Heart left ventricle (tissue), 16 donors: ENCODE measurements at regions not wholly inside any gene's neighbourhood (a gene's known extent, or its start where the extent isn't known, plus 50 kb on each side); places are given as distances from the start of the nearest gene placed in this dataset.

Experiments used
- ATAC-seq, 4 donors: fragments of 200-7000 bp; cut with Tn5 transposase; one replicate each; pipeline ENCODE4 v1.9.1; 2020 to 2022; ENCODE audit warnings: moderate library complexity in 4 of 4, mild to moderate bottlenecking in 3 of 4, moderate number of reproducible peaks in 1 of 4
- DNase-seq, 5 donors: peaks; one replicate each; pipeline ENCODE4 v3.0.0-alpha.2; 2020
- H3K27ac ChIP-seq, 12 donors: fragments of 200-600 bp; sonication (generic) in 4 of 12; one replicate each; pipeline versions ENCODE4 v1.5.0 to v1.8.0; 2016 to 2022; ENCODE audit warnings: mild to moderate bottlenecking in 2 of 12
- H3K27me3 ChIP-seq, 9 donors: fragments of 200-600 bp; sonication (generic) in 2 of 9; one replicate each; pipeline versions ENCODE4 v1.5.1 to v1.8.0; 2016 to 2022; ENCODE audit warnings: mild to moderate bottlenecking in 3 of 9
- H3K36me3 ChIP-seq, 9 donors: fragments of 200-600 bp; sonication (generic) in 2 of 9; one replicate each; pipeline versions ENCODE4 v1.5.0 to v1.8.0; 2018 to 2022; ENCODE audit warnings: mild to moderate bottlenecking in 2 of 9
- H3K4me1 ChIP-seq, 12 donors: fragments of 200-600 bp; sonication (generic) in 4 of 12; one replicate each; pipeline versions ENCODE4 v1.5.0 to v1.8.0; 2016 to 2022; ENCODE audit warnings: mild to moderate bottlenecking in 3 of 12
- H3K4me3 ChIP-seq, 12 donors: fragments of 200-600 bp; sonication (generic) in 4 of 12; one replicate each; pipeline versions ENCODE4 v1.5.0 to v1.8.0; 2017 to 2022; ENCODE audit warnings: mild to moderate bottlenecking in 9 of 12, moderate library complexity in 4 of 12
- H3K9me3 ChIP-seq, 12 donors: fragments of 200-600 bp; sonication (generic) in 4 of 12; one replicate each; pipeline versions ENCODE4 v1.5.0 to v1.8.0; 2016 to 2022; ENCODE audit warnings: mild to moderate bottlenecking in 1 of 12
- CTCF ChIP-seq, 12 donors: fragments of 200-600 bp; sonication (generic) in 4 of 12; IDR thresholded peaks; one replicate each; pipeline versions ENCODE4 v1.5.0 to v1.8.0; 2018 to 2022; ENCODE audit warnings: antibody characterized with exemption in 12 of 12, mild to moderate bottlenecking in 5 of 12
- POLR2A ChIP-seq, 2 donors: fragments of 450-650 bp; IDR thresholded peaks; one replicate each; pipeline ENCODE4 v1.6.1; 2017; ENCODE audit warnings: antibody characterized with exemption in 2 of 2, mild to moderate bottlenecking in 2 of 2, moderate library complexity in 2 of 2
- WGBS, 4 donors: extraction: QIAGEN DNeasy Blood & Tissue Kit in 2 of 4; methylation state at CpG; one replicate each; pipeline versions ENCODE4 v1.1.5 to v1.1.7; 2013 to 2018; 5-methylcytosine and 5-hydroxymethylcytosine counted together
- intact Hi-C, 10 donors: fragments of 100-400 bp; cut with DNase I; formaldehyde crosslinking; loops; one replicate each; pipeline versions ENCODE4 v1.11.1 to v1.14.2; 2022
- donor health status: ischemic (EF 13 %, LVEDD 7.1; RV severe dilation, severe dysfunction).
- donor health status: healthy with polysubstance abuse.
- donor health status: DM: no; HTN: yes; CAD: no.
- donor health status: DM: no; HTN: no; CAD: no.
- donor health status: ischemic (EF 25% LVEDD 6.9; RV normal size, moderate dysfunction).
- donor health status: ischemic (EF 25% LVEDD 5.7; RV mildly dilated, moderate dysfunction).
- donor health status: healthy.
- donor health status: DM: yes; HTN: yes; CAD: no.
- donor health status: ischemic (EF 35%, LVEDD 5.7; RV mildly dilated, moderate dysfunction).
- donor health status: nonischemic (EF 11% LVEDD 7.7; RV severe dilation, severe dysfunction).
- donor health status: DM: yes; HTN: yes; CAD: no.
- donor health status: PGD.
- donor health status: ischemic (EF 29% LVEDD 5.4; RV normal size, mild dysfunction).
- donor health status: nonischemic (EF 23%, LVEDD 6.1; RV moderate dilation, normal function).

DNA sequence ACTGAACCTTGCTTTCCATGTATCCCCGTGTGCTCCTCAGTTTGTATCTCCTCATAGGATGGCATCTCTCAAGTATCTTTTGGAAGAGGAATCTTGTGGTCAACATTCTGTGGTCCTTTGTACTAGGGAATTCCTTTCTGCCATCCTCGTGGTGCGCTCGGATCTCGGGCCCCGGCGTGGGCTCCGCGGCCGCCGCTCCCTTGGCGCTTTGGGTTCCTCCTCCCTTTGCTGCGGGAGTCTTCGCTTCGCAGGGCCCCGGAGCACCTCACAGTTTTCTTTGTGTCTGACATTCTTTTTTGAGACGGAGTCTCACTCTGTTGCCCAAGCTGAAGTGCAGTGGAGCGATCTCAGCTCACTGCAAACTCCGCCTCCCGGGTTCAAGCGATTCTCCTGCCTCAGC lies 264.7 kb downstream of the IRS2 start:
- Histone ChIP-seq H3K27me3 (peaks cover 0 to 2% (median 0%) of the 10 kb centered on the region in 9 donors), H3K27ac (no peak overlapping the region), H3K4me3 (no peak overlapping the region), H3K4me1 (no peaks in the 10 kb centered on the region), H3K36me3 (no peaks in the 10 kb centered on the region), H3K9me3 (no peaks in the 10 kb centered on the region)
- intact Hi-C loops: no loop called here
- DNase-seq: no peak
- WGBS, 4 donors: 96 to 97% (median 97%) methylated on average over 21 of the region's 21 CpGs
- no peak for ATAC-seq
- TF ChIP-seq POLR2A (IDR thresholded peaks at IDR 0.05): no peak

- ATAC-seq (no peak), DNase-seq (no peak)
- Histone ChIP-seq H3K36me3 (no peaks in the 10 kb centered on the region), H3K4me1 (no peaks in the 10 kb centered on the region), H3K27me3 (no peaks in the 10 kb centered on the region), H3K4me3 (no peak overlapping the region), H3K27ac (no peak overlapping the region), H3K9me3 (no peaks in the 10 kb centered on the region)
- TF ChIP-seq CTCF (IDR thresholded peaks at IDR 0.05): no peak
- TF ChIP-seq POLR2A (IDR thresholded peaks at IDR 0.05): no peak
- intact Hi-C loops: no loop called here
These were observed 268.9 kb downstream of the IRS2 start for GRCh38 chr13:109517517-109517916.

GRCh38 chr13:109516186-109516585 lies 270.2 kb downstream of the IRS2 start:
- Histone ChIP-seq H3K4me3 (no peak overlapping the region), H3K9me3 (no peaks in the 10 kb centered on the region), H3K27ac (no peak overlapping the region), H3K27me3 (no peaks in the 10 kb centered on the region), H3K4me1 (no peaks in the 10 kb centered on the region), H3K36me3 (no peaks in the 10 kb centered on the region)
- TF ChIP-seq CTCF (IDR thresholded peaks at IDR 0.05): no peak
- TF ChIP-seq POLR2A (IDR thresholded peaks at IDR 0.05): no peak
- 33 to 45% (median 39%) methylated on average over 4 of the region's 4 CpGs for WGBS, 4 donors
- DNase-seq: no peak
- intact Hi-C loops: no loop called here
- no peak for ATAC-seq

DNA sequence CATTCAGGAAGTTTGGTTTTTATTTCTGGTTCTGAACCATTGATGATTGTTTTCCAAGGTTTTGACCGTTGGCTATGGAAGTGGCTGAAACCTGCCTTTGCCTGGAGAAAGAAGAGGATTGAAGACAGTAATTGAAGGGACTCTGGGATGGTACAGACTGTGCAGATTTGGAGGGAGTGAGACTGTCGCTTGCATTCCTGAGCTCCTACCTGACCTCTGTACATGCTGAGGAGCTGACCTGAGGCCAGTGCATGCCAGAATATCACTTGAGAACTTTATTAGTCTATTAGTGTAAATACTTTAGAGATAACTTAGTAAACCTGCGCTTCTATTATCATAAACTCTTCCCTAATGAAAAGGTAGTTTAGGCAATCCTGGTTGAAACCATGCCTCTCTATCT lies 276.4 kb downstream of the IRS2 start:
- intact Hi-C loops: no loop called here
- no peak for TF ChIP-seq CTCF (IDR thresholded peaks at IDR 0.05)
- no peak for TF ChIP-seq POLR2A (IDR thresholded peaks at IDR 0.05)
- H3K4me1 ChIP-seq: no peaks in the 10 kb centered on the region
- no peak overlapping the region for H3K4me3 ChIP-seq
- H3K27me3 ChIP-seq: no peaks in the 10 kb centered on the region
- no peaks in the 10 kb centered on the region for H3K9me3 ChIP-seq
- no peak overlapping the region for H3K27ac ChIP-seq
- no peak for ATAC-seq
- no peaks in the 10 kb centered on the region for H3K36me3 ChIP-seq
- DNase-seq: no peak
- 85 to 88% (median 86%) methylated on average over 3 of the region's 3 CpGs for WGBS, 4 donors

- no peak overlapping the region for H3K27ac ChIP-seq
- no peaks in the 10 kb centered on the region for H3K4me1 ChIP-seq
- DNase-seq: no peak
- no peaks in the 10 kb centered on the region for H3K36me3 ChIP-seq
- TF ChIP-seq CTCF (IDR thresholded peaks at IDR 0.05): no peak
- TF ChIP-seq POLR2A (IDR thresholded peaks at IDR 0.05): no peak
- no peaks in the 10 kb centered on the region for H3K9me3 ChIP-seq
- intact Hi-C loops: no loop called here
- no peaks in the 10 kb centered on the region for H3K27me3 ChIP-seq
- no peak overlapping the region for H3K4me3 ChIP-seq
- WGBS, 4 donors: 84 to 93% (median 87%) methylated on average over 4 of the region's 4 CpGs
- ATAC-seq: peak in 1 of 4 donors; percentile 58
These were observed 277.1 kb downstream of the IRS2 start for GRCh38 chr13:109509154-109509900.
